22Rv1 (cell line): ENCODE measurements at regions not wholly inside any gene's neighbourhood (a gene's known extent, or its start where the extent isn't known, plus 50 kb on each side); places are given as distances from the start of the nearest gene placed in this dataset.

ENCODE experiments used
- H3K27ac ChIP-seq: fragments of 450-650 bp; 2 replicates; pipeline ENCODE4 v1.5.1; 2017
- CTCF ChIP-seq: fragments of 450-650 bp; IDR thresholded peaks from 2 replicates; pipeline ENCODE4 v1.5.1; 2017; ENCODE audit warnings: mild to moderate bottlenecking
- ZFX ChIP-seq: fragments of 450-650 bp; IDR thresholded peaks from 2 replicates; pipeline ENCODE4 v1.6.1; 2017; ENCODE audit warnings: antibody characterized with exemption, borderline replicate concordance

GRCh38 chr2:58916063-58916462, 674.9 kb upstream of the FANCL start:
- TF ChIP-seq CTCF (no peak), ZFX (no peak)
- H3K27ac ChIP-seq, result no peak overlapping the region

DNA sequence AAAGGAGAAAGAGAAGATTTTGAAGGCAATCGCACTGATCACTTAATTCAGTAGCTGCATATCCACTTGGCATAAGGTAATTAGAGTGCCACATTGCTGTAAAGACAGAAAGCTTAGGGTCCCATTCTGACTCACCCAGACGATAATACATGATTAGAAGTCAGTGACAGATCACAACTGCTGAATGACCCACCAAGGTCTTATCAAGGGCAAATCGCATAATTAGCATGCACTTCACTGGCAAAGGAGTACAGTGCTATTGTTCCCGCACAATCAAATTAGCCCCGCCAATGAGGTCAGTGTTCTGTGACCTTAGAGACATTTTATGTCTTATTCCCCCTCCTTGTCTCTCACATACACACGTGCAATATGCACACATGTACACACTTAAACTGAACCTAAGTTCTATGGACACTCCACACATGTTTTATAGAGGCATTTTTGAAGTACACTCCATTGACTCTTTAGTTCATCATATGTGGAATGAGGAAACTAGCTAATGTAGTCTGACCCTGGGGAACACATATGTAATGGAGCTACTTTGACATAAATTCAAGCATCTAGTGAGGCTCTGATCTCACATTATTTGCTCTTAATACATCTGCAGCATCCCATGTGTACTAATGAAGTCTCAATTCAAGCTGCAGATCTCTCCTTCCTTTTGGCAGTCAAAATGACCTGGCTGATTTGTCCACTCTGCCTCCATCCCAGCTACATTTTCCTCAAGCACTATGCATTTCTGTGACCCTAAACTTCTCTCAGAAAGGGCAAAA, 673.8 kb upstream of the FANCL start:
- H3K27ac ChIP-seq, result no peak overlapping the region
- no peak for TF ChIP-seq ZFX
- no peak for TF ChIP-seq CTCF

DNA sequence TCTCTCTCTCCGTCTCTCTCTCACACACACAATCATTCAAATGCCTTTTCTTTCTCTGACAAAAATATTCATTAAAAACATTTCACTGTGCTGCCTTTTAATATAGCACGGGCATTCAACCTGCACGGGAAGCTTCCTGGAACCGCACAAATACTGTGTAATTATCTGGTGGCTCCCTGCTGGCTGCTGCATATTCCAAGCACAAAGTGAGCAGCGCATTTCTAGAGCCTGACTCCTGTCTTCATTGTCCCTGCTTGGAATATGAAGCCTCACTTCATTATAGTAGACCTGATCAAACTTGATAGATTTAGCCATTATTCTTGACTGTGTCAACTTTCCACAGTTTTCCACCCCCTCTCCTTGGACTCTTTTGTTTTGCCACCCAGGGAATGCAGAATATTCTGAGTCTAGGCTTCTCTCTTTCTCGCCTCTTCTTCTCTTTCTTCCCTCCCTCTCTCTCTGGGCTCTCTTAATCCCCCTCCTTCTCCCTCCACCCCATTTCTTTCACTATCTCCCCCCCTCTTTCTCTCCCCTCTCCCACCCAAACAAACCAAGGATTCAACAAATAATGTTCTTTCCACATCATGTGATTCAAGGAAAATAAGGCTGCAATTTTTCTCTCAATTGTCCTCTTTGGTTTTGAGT, 672.1 kb upstream of the FANCL start:
- no peak for TF ChIP-seq CTCF
- TF ChIP-seq ZFX, result no peak
- H3K27ac ChIP-seq, result no peak overlapping the region

DNA sequence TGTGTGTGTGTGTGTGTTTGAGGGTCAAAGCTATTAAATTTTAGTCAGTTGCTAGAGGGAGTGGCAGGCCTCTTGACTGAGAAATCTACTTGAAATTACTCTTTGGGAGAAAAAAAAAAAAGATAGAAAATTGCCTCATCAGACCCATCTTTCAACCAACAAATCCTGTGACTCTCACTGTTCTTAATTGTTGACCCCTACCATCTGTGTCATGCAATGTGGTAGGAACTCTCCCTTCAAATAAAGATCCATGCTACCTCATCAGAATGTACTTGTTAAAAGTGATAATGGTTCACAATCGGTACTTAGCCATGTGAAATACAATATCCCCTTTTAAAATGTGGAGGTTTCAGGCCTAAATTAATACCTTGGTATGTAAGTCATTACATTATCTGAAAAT, 670.8 kb upstream of the FANCL start:
- H3K27ac ChIP-seq, result no peak overlapping the region
- TF ChIP-seq CTCF (no peak), ZFX (no peak)

DNA sequence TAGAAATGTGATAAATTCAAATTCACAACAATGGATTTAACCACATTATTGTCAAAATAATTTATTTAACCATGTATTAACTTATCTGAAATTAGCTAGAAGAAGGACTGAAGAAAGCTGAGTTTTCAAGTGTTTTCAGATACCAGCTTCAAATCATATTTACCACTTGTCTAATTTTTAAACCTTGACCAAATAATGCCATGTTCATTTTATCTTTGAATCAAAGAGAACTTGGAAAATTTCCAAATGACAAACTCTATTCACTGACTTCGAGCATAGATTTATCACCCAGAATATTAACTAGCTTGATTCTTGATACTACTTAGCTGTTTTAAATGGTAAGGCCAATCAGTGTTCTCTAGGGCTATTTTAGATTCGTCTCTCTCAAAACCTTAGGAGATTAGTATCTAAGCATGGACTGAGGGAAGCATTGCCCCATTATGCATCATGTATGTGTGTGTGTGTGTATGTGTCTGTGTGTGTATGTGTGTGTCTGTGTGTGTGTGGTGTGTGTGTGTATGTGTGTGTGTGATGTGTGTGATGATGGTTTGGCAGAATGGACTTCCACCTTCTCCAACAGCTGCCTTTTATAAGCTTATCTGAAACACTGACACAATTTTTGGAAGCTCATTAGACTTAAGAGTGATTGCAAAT, 667.5 kb upstream of the FANCL start:
- TF ChIP-seq CTCF (no peak), ZFX (no peak)
- H3K27ac ChIP-seq, result peak overlapping the region; percentile 50

GRCh38 chr2:58907644-58908043, 666.5 kb upstream of the FANCL start:
- H3K27ac ChIP-seq, result no peak overlapping the region; the same call in 1 of the 2 replicates
- TF ChIP-seq CTCF (no peak), ZFX (no peak)

- no peak for TF ChIP-seq ZFX
- TF ChIP-seq CTCF, result no peak
- peak overlapping the region; percentile 63 for H3K27ac ChIP-seq
Observed at GRCh38 chr2:58906081-58906645, 665.0 kb upstream of the FANCL start.
